ENCODE measurements at regions not wholly inside any gene's neighbourhood (a gene's known extent, or its start where the extent isn't known, plus 50 kb on each side); places are given as distances from the start of the nearest gene placed in this dataset.

DNA sequence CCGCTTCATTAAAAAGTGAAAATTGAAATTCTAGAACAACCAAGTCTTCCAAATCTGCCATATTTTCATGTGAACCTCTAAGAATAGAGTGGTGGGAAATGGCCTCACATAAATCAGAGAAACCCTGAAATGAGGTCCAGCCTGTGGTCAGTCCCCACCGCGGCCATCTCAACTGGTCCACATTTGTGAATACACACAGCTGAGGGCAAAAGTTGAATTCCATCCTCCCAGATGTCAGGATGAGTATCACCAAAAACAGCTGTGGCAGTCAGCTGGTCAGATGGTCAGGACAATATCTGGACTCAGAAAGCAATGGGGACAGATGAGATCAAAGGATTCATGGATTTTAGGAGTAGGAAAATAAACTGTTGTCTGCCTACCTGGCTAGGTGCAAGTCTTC lies 219.4 kb upstream of the NCKAP5 start:
- no peaks in the 10 kb centered on the region for H3K9me2 ChIP-seq (replicated peaks; ENCODE audit: control insufficient read depth, low read length)
- no peaks in the 10 kb centered on the region for H3K79me2 ChIP-seq (ENCODE audit: control insufficient read depth, low read length)
- H3F3A ChIP-seq (ENCODE audit: control insufficient read depth, insufficient read depth), result no peaks in the 10 kb centered on the region
- no peaks in the 10 kb centered on the region for H4K20me1 ChIP-seq (ENCODE audit: control insufficient read depth, insufficient read depth, low read depth, low read length)
- no peaks in the 10 kb centered on the region for H3K36me3 ChIP-seq (ENCODE audit: control insufficient read depth, low read length)
- no peak overlapping the region for H3K27ac ChIP-seq (ENCODE audit: low read depth, low read length)
- no peak overlapping the region for H3K4me2 ChIP-seq (ENCODE audit: low read length)
- no peak overlapping the region for H3K4me3 ChIP-seq (ENCODE audit: low read length)
- no peaks in the 10 kb centered on the region for H3K4me1 ChIP-seq (ENCODE audit: control insufficient read depth, low read length)
- no peaks in the 10 kb centered on the region for H3K9me3 ChIP-seq (ENCODE audit: control insufficient read depth, insufficient read depth, low read length)
- TF ChIP-seq, protein P1, sequence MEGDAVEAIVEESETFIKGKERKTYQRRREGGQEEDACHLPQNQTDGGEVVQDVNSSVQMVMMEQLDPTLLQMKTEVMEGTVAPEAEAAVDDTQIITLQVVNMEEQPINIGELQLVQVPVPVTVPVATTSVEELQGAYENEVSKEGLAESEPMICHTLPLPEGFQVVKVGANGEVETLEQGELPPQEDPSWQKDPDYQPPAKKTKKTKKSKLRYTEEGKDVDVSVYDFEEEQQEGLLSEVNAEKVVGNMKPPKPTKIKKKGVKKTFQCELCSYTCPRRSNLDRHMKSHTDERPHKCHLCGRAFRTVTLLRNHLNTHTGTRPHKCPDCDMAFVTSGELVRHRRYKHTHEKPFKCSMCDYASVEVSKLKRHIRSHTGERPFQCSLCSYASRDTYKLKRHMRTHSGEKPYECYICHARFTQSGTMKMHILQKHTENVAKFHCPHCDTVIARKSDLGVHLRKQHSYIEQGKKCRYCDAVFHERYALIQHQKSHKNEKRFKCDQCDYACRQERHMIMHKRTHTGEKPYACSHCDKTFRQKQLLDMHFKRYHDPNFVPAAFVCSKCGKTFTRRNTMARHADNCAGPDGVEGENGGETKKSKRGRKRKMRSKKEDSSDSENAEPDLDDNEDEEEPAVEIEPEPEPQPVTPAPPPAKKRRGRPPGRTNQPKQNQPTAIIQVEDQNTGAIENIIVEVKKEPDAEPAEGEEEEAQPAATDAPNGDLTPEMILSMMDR (IDR thresholded peaks at IDR 0.05; ENCODE audit: low read depth, low read length, poor library complexity, severe bottlenecking), result no peak
- H3K27me3 ChIP-seq (ENCODE audit: control insufficient read depth, low read length), result peaks cover 6% of the 10 kb centered on the region; the same call in 1 of the 2 replicates

DNA sequence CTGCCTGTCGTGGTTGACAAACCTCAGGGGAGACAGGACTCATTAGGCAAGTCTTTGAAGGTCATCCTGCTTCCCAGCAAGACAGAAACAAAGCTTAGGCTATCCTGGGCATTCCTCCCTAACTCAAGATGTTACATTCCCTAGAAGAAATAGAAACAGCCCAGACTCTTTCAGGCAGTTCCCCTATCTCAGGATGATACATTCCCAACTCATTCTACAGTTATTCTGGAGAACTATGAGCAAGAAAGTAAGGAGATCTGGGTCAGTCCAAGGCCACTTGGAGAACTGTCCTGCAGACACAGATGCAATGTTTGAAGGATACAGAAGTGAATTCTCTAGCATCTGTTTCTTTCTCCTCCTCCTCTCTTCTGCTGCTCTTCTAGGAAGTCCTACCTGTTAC lies 220.1 kb upstream of the NCKAP5 start:
- no peaks in the 10 kb centered on the region for H3K9me3 ChIP-seq (ENCODE audit: control insufficient read depth, insufficient read depth, low read length)
- no peak overlapping the region for H3K27ac ChIP-seq (ENCODE audit: low read depth, low read length)
- peaks cover 6% of the 10 kb centered on the region; the same call in 1 of the 2 replicates for H3K27me3 ChIP-seq (ENCODE audit: control insufficient read depth, low read length)
- TF ChIP-seq, protein P1 (IDR thresholded peaks at IDR 0.05; ENCODE audit: low read depth, low read length, poor library complexity, severe bottlenecking), result no peak
- TF ChIP-seq EZH2phosphoT487 (IDR thresholded peaks at IDR 0.05; ENCODE audit: borderline replicate concordance, low read length), result no peak
- H3K36me3 ChIP-seq (ENCODE audit: control insufficient read depth, low read length), result no peaks in the 10 kb centered on the region
- H4K20me1 ChIP-seq (ENCODE audit: control insufficient read depth, insufficient read depth, low read depth, low read length), result no peaks in the 10 kb centered on the region
- no peaks in the 10 kb centered on the region for H3K9me2 ChIP-seq (replicated peaks; ENCODE audit: control insufficient read depth, low read length)
- no peak overlapping the region for H3K4me3 ChIP-seq (ENCODE audit: low read length)
- H3K4me1 ChIP-seq (ENCODE audit: control insufficient read depth, low read length), result no peaks in the 10 kb centered on the region
- no peaks in the 10 kb centered on the region for H3K79me2 ChIP-seq (ENCODE audit: control insufficient read depth, low read length)
- H3K4me2 ChIP-seq (ENCODE audit: low read length), result no peak overlapping the region
- H3F3A ChIP-seq (ENCODE audit: control insufficient read depth, insufficient read depth), result no peaks in the 10 kb centered on the region

DNA sequence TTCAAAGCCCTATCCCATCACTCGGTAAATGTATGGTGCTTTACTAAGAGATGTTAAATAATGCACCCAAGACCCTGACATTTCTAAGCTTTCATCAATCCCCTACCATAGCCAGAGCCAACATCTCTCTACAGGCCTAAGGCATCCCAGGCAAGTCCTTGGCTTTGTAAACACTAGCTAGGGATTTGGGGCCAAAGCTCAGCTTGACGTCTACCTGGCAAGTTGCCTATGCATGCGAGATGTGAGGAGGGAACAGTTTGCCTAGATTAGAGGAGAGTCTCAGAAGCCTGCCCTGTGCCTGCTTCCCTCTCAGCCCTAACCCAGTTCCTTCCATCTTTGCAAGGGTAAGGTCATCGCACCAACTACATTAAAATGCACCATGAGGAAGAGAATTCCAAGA lies 221.5 kb upstream of the NCKAP5 start:
- Histone ChIP-seq H3K27ac (ENCODE audit: low read depth, low read length) (no peak overlapping the region), H3K9me3 (ENCODE audit: control insufficient read depth, insufficient read depth, low read length) (no peaks in the 10 kb centered on the region), H3K4me2 (ENCODE audit: low read length) (no peak overlapping the region), H3K4me3 (ENCODE audit: low read length) (no peak overlapping the region), H3K79me2 (ENCODE audit: control insufficient read depth, low read length) (no peaks in the 10 kb centered on the region), H3K4me1 (ENCODE audit: control insufficient read depth, low read length) (no peaks in the 10 kb centered on the region), H3K9me2 (replicated peaks; ENCODE audit: control insufficient read depth, low read length) (no peaks in the 10 kb centered on the region), H4K20me1 (ENCODE audit: control insufficient read depth, insufficient read depth, low read depth, low read length) (no peaks in the 10 kb centered on the region), H3K36me3 (ENCODE audit: control insufficient read depth, low read length) (no peaks in the 10 kb centered on the region), H3K27me3 (ENCODE audit: control insufficient read depth, low read length) (peaks cover 6% of the 10 kb centered on the region; the same call in 1 of the 2 replicates), H3F3A (ENCODE audit: control insufficient read depth, insufficient read depth) (no peaks in the 10 kb centered on the region)
- TF ChIP-seq, protein P1 (IDR thresholded peaks at IDR 0.05; ENCODE audit: low read depth, low read length, poor library complexity, severe bottlenecking), result no peak
- no peak for TF ChIP-seq EZH2phosphoT487 (IDR thresholded peaks at IDR 0.05; ENCODE audit: borderline replicate concordance, low read length)

DNA sequence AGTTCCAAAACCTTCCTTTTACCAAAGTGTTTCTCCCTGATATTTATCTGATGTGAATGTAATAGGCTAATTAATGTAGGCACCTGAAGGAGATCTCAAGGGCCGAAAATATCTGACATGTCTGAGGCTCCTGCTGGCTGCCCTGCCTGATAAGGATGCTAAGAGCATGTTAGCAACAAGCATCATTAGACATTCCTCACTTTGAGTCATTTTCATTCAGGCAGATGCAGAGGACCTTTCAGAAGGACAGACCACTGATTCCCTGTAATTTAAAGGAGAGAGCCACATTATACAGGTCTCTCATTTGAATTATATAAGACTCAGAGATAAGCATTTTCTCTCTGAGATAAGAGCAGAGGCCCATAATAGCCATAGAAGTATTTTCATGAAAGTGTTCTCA lies 222.4 kb upstream of the NCKAP5 start:
- Histone ChIP-seq H3K27ac (ENCODE audit: low read depth, low read length) (no peak overlapping the region), H3K4me3 (ENCODE audit: low read length) (no peak overlapping the region), H3K36me3 (ENCODE audit: control insufficient read depth, low read length) (no peaks in the 10 kb centered on the region), H3F3A (ENCODE audit: control insufficient read depth, insufficient read depth) (no peaks in the 10 kb centered on the region), H3K79me2 (ENCODE audit: control insufficient read depth, low read length) (no peaks in the 10 kb centered on the region), H3K27me3 (ENCODE audit: control insufficient read depth, low read length) (peaks cover 6% of the 10 kb centered on the region; the same call in 1 of the 2 replicates), H4K20me1 (ENCODE audit: control insufficient read depth, insufficient read depth, low read depth, low read length) (no peaks in the 10 kb centered on the region), H3K9me3 (ENCODE audit: control insufficient read depth, insufficient read depth, low read length) (no peaks in the 10 kb centered on the region), H3K4me2 (ENCODE audit: low read length) (no peak overlapping the region), H3K9me2 (replicated peaks; ENCODE audit: control insufficient read depth, low read length) (no peaks in the 10 kb centered on the region), H3K4me1 (ENCODE audit: control insufficient read depth, low read length) (no peaks in the 10 kb centered on the region)
- TF ChIP-seq, protein P1 (IDR thresholded peaks at IDR 0.05; ENCODE audit: low read depth, low read length, poor library complexity, severe bottlenecking), result no peak
- no peak for TF ChIP-seq EZH2phosphoT487 (IDR thresholded peaks at IDR 0.05; ENCODE audit: borderline replicate concordance, low read length)

Measured in DOHH2 (cell line).